H1 (cell line): ENCODE measurements at regions not wholly inside any gene's neighbourhood (a gene's known extent, or its start where the extent isn't known, plus 50 kb on each side); places are given as distances from the start of the nearest gene placed in this dataset.

ENCODE experiments used
- CTCF ChIA-PET: fragments of 300-600 bp; sonication (Branson Sonifier 250); formaldehyde crosslinking; loops from one replicate; lab custom pipeline; 2021; ENCODE audit not compliant: partially characterized antibody; lab: Charles Lee
- POLR2A ChIA-PET: fragments of 300-600 bp; sonication (Branson Sonifier 250); formaldehyde crosslinking; loops from one replicate; lab custom pipeline; 2021; ENCODE audit warnings: inconsistent platforms; ENCODE audit not compliant: partially characterized antibody; lab: Charles Lee
- DNase-seq, 2 experiments: peaks; one replicate each; pipeline versions ENCODE4 v3.0.0 to v3.0.0-alpha.2; 2010 to 2022; ENCODE audit warnings: low spot score in 2 of 2, low read depth in 1 of 2, mixed read lengths in 1 of 2
- FAIRE-seq: peaks from 2 replicates; lab custom pipeline; 2011; peaks lifted over from hg19 to GRCh38; lab: Jason Lieb, UNC
- H2AFZ ChIP-seq: 2 replicates; pipeline ENCODE4 v1.8.1; 2012; ENCODE audit warnings: low read length, inconsistent platforms
- H2AK5ac ChIP-seq: 2 replicates; pipeline ENCODE4 v1.6.1; 2013; ENCODE audit warnings: low read depth, low read length
- H2BK120ac ChIP-seq: replicated peaks from 2 replicates; pipeline ENCODE3; 2013; ENCODE audit warnings: low read depth, low read length, inconsistent platforms
- H2BK12ac ChIP-seq: 2 replicates; pipeline ENCODE4 v1.6.1; 2013; ENCODE audit warnings: low read depth, low read length
- H2BK15ac ChIP-seq: 2 replicates; pipeline ENCODE4 v1.6.1; 2013; ENCODE audit warnings: low read length
- H2BK20ac ChIP-seq: 2 replicates; pipeline ENCODE4 v1.6.1; 2013; ENCODE audit warnings: low read length
- H2BK5ac ChIP-seq: 2 replicates; pipeline ENCODE4 v1.6.1; 2013; ENCODE audit warnings: low read depth, low read length
- H3K14ac ChIP-seq: 2 replicates; pipeline ENCODE4 v1.6.1; 2013; ENCODE audit warnings: inconsistent platforms; ENCODE audit not compliant: insufficient read length
- H3K18ac ChIP-seq: 2 replicates; pipeline ENCODE4 v1.6.1; 2013; ENCODE audit warnings: low read length; ENCODE audit errors: extremely low read depth
- H3K23ac ChIP-seq: 2 replicates; pipeline ENCODE4 v1.6.1; 2013; ENCODE audit warnings: inconsistent platforms; ENCODE audit not compliant: insufficient read length
- H3K23me2 ChIP-seq: 2 replicates; pipeline ENCODE4 v1.6.1; 2013; ENCODE audit warnings: low read depth, low read length
- H3K27ac ChIP-seq: 2 replicates; pipeline ENCODE4 v1.6.1; 2011; ENCODE audit warnings: low read depth, low read length, inconsistent platforms
- H3K27me3 ChIP-seq, 4 experiments: replicated peaks in 1 of 4; 1 replicate in 1 of 4; 2 replicates in 3 of 4; pipeline versions ENCODE4 v1.6.1 to v1.8.1; 2011 to 2013; ENCODE audit warnings: low read length in 3 of 4, mild to moderate bottlenecking in 3 of 4, inconsistent platforms in 2 of 4, mixed read lengths in 2 of 4, moderate library complexity in 1 of 4; ENCODE audit not compliant: control insufficient read depth in 3 of 4, insufficient read depth in 3 of 4; ENCODE audit errors: extremely low read depth in 1 of 4
- H3K36me3 ChIP-seq, 4 experiments: 2 replicates each; pipeline versions ENCODE4 v1.6.1 to v1.8.1; 2011 to 2013; ENCODE audit warnings: mild to moderate bottlenecking in 4 of 4, low read length in 3 of 4, moderate library complexity in 2 of 4, control low read depth in 1 of 4, inconsistent platforms in 1 of 4; ENCODE audit not compliant: insufficient read depth in 4 of 4, control insufficient read depth in 2 of 4
- H3K4ac ChIP-seq: replicated peaks from 2 replicates; pipeline ENCODE3; 2013; ENCODE audit warnings: low read length, low read depth, mixed read lengths, inconsistent platforms; ENCODE audit not compliant: insufficient read length
- H3K4me1 ChIP-seq, 4 experiments: replicated peaks in 1 of 4; 1 replicate in 1 of 4; 2 replicates in 3 of 4; pipeline versions ENCODE4 v1.6.1 to v1.8.1; 2011 to 2013; ENCODE audit warnings: low read length in 3 of 4, inconsistent platforms in 2 of 4, mixed read lengths in 1 of 4; ENCODE audit not compliant: insufficient read depth in 4 of 4, control insufficient read depth in 3 of 4
- H3K4me2 ChIP-seq, 2 experiments: 2 replicates each; pipeline versions ENCODE4 v1.6.1 to v1.8.1; 2011 to 2013; ENCODE audit warnings: low read depth in 2 of 2, low read length in 2 of 2, control low read depth in 1 of 2, inconsistent platforms in 1 of 2, mild to moderate bottlenecking in 1 of 2; ENCODE audit not compliant: insufficient read depth in 1 of 2
- H3K4me3 ChIP-seq, 4 experiments: fragments of 200-600, 300-600 bp in 1 of 4; sonication (generic), shearing (Covaris generic), sonication (Bioruptor Twin) in 1 of 4; 2 replicates each; pipeline versions ENCODE4 v1.5.1 to v1.8.1; 2011 to 2016; ENCODE audit warnings: low read length in 4 of 4, low read depth in 3 of 4, control low read depth in 2 of 4, inconsistent platforms in 2 of 4, mild to moderate bottlenecking in 2 of 4, mixed read lengths in 1 of 4, moderate library complexity in 1 of 4; ENCODE audit not compliant: insufficient read depth in 2 of 4; ENCODE audit errors: extremely low read depth in 1 of 4
- H3K56ac ChIP-seq: replicated peaks from 2 replicates; pipeline ENCODE3; 2013; ENCODE audit warnings: low read depth, mild to moderate bottlenecking, mixed read lengths, low read length, inconsistent platforms; ENCODE audit not compliant: insufficient read length
- H3K79me1 ChIP-seq: 2 replicates; pipeline ENCODE4 v1.6.1; 2013; ENCODE audit warnings: low read depth, low read length, control low read depth
- H3K79me2 ChIP-seq, 2 experiments: 2 replicates each; pipeline versions ENCODE4 v1.6.1 to v1.8.1; 2012 to 2013; ENCODE audit warnings: low read length in 2 of 2, mild to moderate bottlenecking in 2 of 2, inconsistent platforms in 1 of 2; ENCODE audit not compliant: insufficient read depth in 2 of 2, control insufficient read depth in 1 of 2
- H3K9ac ChIP-seq, 4 experiments: replicated peaks in 1 of 4; 1 replicate in 1 of 4; 2 replicates in 3 of 4; pipeline versions ENCODE4 v1.6.1 to v1.8.1; 2011 to 2013; ENCODE audit warnings: low read depth in 3 of 4, low read length in 3 of 4, control low read depth in 2 of 4, mild to moderate bottlenecking in 2 of 4, moderate library complexity in 2 of 4, inconsistent platforms in 1 of 4; ENCODE audit errors: extremely low read depth in 1 of 4
- H3K9me3 ChIP-seq, 2 experiments: 2 replicates each; pipeline versions ENCODE4 v1.6.1 to v1.8.1; 2012 to 2013; ENCODE audit warnings: mild to moderate bottlenecking in 2 of 2, moderate library complexity in 2 of 2, control low read depth in 1 of 2, inconsistent platforms in 1 of 2, low read depth in 1 of 2, low read length in 1 of 2, mixed read lengths in 1 of 2; ENCODE audit not compliant: insufficient read depth in 2 of 2
- H4K20me1 ChIP-seq, 2 experiments: replicated peaks in 1 of 2; 2 replicates each; pipeline versions ENCODE3 to v1.8.1; 2011 to 2013; ENCODE audit warnings: inconsistent platforms in 2 of 2, low read length in 2 of 2, mild to moderate bottlenecking in 1 of 2; ENCODE audit not compliant: insufficient read depth in 2 of 2, control insufficient read depth in 1 of 2
- H4K5ac ChIP-seq: 2 replicates; pipeline ENCODE4 v1.6.1; 2013; ENCODE audit warnings: low read length, low read depth, mixed read lengths, inconsistent platforms; ENCODE audit not compliant: insufficient read length
- H4K8ac ChIP-seq: 2 replicates; pipeline ENCODE4 v1.8.0; 2013; ENCODE audit warnings: mild to moderate bottlenecking, moderate library complexity, low read length, inconsistent platforms; ENCODE audit not compliant: insufficient read depth; ENCODE audit errors: extremely low read depth
- H4K91ac ChIP-seq: replicated peaks from 2 replicates; pipeline ENCODE3; 2013; ENCODE audit warnings: low read length, mixed read lengths, inconsistent platforms; ENCODE audit not compliant: insufficient read length
- WGBS, 2 experiments: shearing (Covaris generic) in 1 of 2; methylation state at CpG; one replicate each; pipeline versions ENCODE4 v1.1.6 to v1.1.7; 2013 to 2015; ENCODE audit warnings: low lambda C conversion rate in 2 of 2, mixed read lengths in 2 of 2, inconsistent platforms in 1 of 2, low coverage in 1 of 2, missing lambda C conversion rate in 1 of 2; ENCODE audit not compliant: insufficient replicate concordance in 2 of 2, insufficient coverage in 1 of 2, insufficient read length in 1 of 2; ENCODE audit errors: extremely low coverage in 1 of 2, missing lambda C conversion rate in 1 of 2; 5-methylcytosine and 5-hydroxymethylcytosine counted together

DNA sequence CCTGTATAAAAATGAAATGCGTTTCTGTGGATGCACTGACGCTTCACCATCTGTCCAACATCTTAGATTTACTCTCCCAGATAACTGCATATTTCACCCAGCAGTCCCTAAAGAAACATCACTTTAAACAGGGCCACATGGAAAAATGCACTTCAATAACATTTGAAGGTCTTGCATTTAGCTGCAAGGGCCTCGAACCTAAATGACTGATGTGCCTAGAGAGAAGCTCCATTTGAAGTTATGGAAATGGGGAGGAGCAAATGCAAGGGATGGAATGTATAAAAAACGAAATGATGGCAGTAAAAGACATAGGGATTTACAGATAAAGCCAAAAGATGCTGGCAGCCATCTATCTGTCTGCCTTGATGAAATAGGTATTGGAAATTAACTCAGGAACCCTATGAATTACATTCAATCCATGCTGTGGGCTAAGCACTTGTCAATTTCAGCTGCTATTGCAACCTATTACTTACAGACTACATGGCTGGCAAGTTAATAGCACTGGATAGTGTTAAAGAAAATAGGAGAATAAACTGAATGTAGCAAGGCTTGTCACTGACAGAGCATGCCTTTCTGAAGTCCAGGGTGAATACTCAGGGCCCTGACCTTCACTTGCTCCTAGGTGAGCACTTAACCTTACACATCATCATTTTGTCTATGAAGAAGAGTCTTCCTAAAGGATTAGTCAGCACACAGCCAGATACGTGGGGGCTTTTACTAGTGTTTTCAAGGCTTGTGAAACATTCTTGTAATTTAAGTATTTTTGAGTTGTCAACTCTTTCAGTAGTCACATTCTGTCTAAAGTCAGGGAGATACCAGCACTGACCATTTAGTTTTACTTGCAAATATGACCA is 963.4 kb downstream of the PCDH17 start:
- no peak for DNase-seq
- Histone ChIP-seq H3K23ac (no peak overlapping the region), H2AFZ (0 out of 2 replicates have a peak overlapping the region, but pooled peaks have one; percentile 35), H4K5ac (no peak overlapping the region), H3K27ac (no peak overlapping the region), H3K79me1 (no peaks in the 10 kb centered on the region), H2BK120ac (no peak overlapping the region), H2BK20ac (no peak overlapping the region), H4K91ac (no peak overlapping the region), H3K4me2 (no peak overlapping the region), H3K27me3 (no peaks in the 10 kb centered on the region), H3K4me1 (peaks cover 0 to 2% (median 0%) of the 10 kb centered on the region in 4 experiments; a peak in 2 of 7 replicates), H3K4ac (no peak overlapping the region), H3K23me2 (no peaks in the 10 kb centered on the region), H2AK5ac (no peak overlapping the region), H3K56ac (no peak overlapping the region), H4K8ac (no peak overlapping the region), H3K9ac (no peak overlapping the region), H3K18ac (no peak overlapping the region), H3K36me3 (no peaks in the 10 kb centered on the region), H4K20me1 (no peaks in the 10 kb centered on the region), H2BK5ac (no peak overlapping the region), H3K4me3 (no peak overlapping the region), H2BK12ac (no peak overlapping the region), H3K9me3 (no peaks in the 10 kb centered on the region), H3K14ac (no peak overlapping the region), H2BK15ac (no peak overlapping the region), H3K79me2 (no peaks in the 10 kb centered on the region)
- no peak for FAIRE-seq
- 78% methylated on average over 5 of the region's 5 CpGs; no CpG with 5 or more reads in 1 of the 2 experiments for WGBS, 2 experiments
- POLR2A ChIA-PET = no interaction called here
- CTCF ChIA-PET = no interaction called here
